Caki2 (cell line): ENCODE measurements at regions not wholly inside any gene's neighbourhood (a gene's known extent, or its start where the extent isn't known, plus 50 kb on each side); places are given as distances from the start of the nearest gene placed in this dataset.
"Not testable (repeated sequence)": the region's sequence is repeated elsewhere in the genome, so short reads cannot be mapped to it uniquely, and the experiment has no call there.

Experiments
- DNase-seq: peaks from one replicate; pipeline ENCODE4 v3.0.0-alpha.2; 2015; ENCODE audit warnings: low read depth
- in situ Hi-C: cut with HindIII; loops from 2 replicates; pipeline ENCODE4 v1.10.0; 2016; ENCODE audit warnings: low sequenced_read_pairs, low pct_unique_long_range_greater_than_20kb, mixed read lengths

- no peak for DNase-seq
- in situ Hi-C loops = no loop called here
Measured at GRCh38 chr16:19980632-19981265, 92.9 kb downstream of the GPR139 start.

DNA sequence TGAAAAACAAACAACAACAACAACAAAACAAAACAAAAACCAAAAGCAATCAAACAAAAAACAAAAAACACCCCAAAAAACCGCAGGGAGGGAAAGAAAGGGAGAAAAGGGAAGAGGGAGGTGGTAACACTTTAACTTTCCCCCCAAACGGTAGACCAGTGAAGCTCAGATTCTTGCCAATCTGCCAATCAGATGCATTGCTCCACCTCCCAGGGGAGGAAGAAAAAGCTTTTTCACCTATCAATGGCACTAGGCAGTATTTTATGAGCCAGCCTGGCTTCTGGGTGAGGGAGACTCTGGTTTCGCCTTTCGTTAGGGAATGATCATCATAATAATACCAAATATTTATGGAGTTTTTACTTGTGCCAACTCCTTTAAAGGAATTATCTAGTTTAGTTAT is 94.1 kb downstream of the GPR139 start:
- in situ Hi-C loops = no loop called here
- no peak for DNase-seq

- no peak for DNase-seq
- in situ Hi-C loops = no loop called here
Measured at GRCh38 chr16:19974607-19975006, 90.0 kb upstream of the GPRC5B start.

- DNase-seq = no peak
- in situ Hi-C loops = no loop called here
Measured at GRCh38 chr16:19972111-19972510, 87.5 kb upstream of the GPRC5B start.

- DNase-seq = no peak
- in situ Hi-C loops = no loop called here
Measured at GRCh38 chr16:19968891-19969683, 84.4 kb upstream of the GPRC5B start.

DNA sequence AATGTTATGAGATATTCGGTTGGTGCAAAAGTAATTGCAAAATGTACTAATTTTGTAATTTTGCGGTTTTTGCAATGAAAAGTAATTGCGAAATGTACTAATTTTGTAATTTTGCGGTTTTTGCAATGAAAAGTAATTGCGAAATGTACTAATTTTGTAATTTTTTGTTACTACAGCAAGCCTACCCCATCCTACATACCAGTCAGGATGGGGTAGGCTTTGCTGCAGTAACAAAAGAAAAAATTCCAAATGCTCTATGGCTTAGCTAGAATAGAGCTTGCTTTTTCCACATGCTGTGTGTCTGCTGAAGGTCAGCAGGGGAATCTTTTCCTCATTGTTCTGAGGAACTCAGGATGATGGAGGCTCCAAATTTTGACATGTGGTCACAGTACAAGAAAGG is 83.3 kb upstream of the GPRC5B start:
- DNase-seq = no peak

GRCh38 chr16:19967561-19967960 is 82.9 kb upstream of the GPRC5B start:
- in situ Hi-C loops = no loop called here

More for the DNA sequence above, 83.3 kb upstream of the GPRC5B start:
- in situ Hi-C loops = no loop called here

DNA sequence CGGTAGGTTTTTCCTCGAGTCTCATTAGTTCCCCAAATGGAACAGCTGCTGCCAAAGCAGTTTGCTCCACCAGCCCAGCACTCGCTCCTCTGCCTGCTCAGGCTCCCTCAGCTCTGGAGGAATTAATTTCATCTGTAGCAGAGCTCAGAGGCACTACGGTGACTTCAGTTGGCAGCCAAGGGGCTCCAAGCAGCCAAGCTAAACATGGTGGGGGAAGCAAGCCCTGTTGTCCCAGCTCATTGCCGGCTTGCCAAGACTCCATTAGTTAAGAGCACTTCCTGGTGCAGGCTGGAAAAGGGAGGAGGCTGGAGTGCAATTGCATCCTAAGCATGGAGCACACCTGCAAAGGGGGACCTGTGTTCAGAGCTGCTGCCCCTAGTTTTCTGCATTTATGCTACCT is 78.7 kb upstream of the GPRC5B start:
- DNase-seq = no peak
- in situ Hi-C loops = no loop called here

More at GRCh38 chr16:19967561-19967960, 82.9 kb upstream of the GPRC5B start:
- no peak for DNase-seq

GRCh38 chr16:19960183-19960582 is 75.5 kb upstream of the GPRC5B start:
- in situ Hi-C loops = no loop called here
- no peak for DNase-seq

DNA sequence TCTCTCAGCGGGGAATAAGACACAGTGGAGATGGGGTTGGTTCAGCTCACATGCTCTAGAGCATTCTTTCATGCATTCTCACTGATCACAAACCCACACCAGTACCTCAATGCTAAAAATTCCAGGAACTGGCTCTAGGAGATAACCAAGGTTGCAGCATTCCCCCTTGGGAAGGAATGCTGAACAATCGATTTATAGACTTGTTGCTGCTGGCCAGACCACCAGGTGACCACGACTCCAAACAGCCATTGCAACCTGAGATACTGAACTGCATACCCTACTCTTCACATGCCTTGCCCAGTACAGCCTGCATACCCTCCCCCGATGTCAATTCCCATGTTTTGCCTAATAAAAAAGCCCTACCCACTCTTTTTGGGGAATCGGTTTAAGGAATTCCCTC is 75.1 kb upstream of the GPRC5B start:
- in situ Hi-C loops = no loop called here
- DNase-seq = no peak

DNA sequence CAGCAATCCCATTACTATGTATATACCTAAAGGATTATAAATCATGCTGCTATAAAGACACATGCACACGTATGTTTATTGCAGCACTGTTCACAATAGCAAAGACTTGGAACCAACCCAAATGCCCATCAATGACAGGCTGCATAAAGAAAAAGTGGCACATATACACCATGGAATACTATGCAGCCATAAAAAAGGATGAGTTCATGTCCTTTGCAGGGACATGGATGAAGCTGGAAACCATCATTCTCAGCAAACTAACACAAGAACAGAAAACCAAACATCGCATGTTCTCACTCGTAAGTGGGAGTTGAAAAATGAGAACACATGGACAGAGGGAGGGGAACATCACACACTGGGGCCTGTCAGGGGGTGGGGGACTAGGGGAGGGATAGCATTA is 71.2 kb upstream of the GPRC5B start:
- in situ Hi-C loops = not testable (repeated sequence)

GRCh38 chr16:19955084-19955483 is 70.4 kb upstream of the GPRC5B start:
- DNase-seq, in situ Hi-C loops: not testable (repeated sequence)

More for the DNA sequence above, 71.2 kb upstream of the GPRC5B start:
- DNase-seq = not testable (repeated sequence)

DNA sequence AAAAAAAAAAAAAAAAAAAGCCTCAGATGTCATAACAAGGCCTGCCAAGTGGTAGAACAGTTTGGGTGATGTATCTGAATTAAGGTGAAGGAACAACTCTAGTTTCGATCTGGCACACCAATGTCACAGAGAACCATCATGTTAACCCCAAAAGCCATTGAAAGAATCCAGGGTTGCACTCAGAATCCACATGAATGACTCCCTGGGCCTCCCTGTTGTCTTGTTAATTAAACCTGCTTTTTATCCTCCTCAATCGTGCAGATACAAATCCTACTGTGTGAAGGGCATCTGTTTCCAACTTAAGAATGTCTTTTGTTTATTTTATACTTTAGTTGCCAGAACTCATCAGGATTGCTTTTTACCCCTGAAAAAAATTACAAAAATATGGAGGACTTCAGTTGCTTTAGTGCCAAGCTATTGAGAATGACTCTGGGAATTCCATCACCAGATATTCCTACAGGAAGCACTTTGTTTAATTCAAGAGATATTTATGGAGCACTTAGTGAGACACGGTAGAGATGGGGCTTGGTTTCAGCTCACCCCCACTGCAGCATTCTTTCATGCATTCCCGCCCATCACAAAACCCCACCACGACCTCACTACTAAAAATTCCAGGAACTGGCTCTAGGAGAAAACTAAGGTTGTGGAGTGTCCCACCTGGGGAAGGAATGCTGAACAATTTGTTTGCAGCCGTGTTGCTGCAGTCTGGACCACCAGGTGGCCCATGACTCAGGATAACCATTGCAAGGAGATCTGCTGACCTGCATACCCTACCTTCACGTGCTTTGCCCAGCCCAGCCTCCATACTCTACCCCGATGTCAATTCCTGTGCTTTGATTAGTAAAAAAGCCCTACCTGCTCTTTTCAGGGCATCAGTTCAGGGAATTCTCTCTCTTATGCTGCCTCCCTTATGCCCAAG is 63.8 kb upstream of the GPRC5B start:
- DNase-seq = peak; percentile 43
- in situ Hi-C loops = no loop called here

GRCh38 chr16:19945934-19946333 is 61.3 kb upstream of the GPRC5B start:
- in situ Hi-C loops = no loop called here
- no peak for DNase-seq

GRCh38 chr16:19940195-19940594 is 55.5 kb upstream of the GPRC5B start:
- DNase-seq = no peak
- in situ Hi-C loops = no loop called here

DNA sequence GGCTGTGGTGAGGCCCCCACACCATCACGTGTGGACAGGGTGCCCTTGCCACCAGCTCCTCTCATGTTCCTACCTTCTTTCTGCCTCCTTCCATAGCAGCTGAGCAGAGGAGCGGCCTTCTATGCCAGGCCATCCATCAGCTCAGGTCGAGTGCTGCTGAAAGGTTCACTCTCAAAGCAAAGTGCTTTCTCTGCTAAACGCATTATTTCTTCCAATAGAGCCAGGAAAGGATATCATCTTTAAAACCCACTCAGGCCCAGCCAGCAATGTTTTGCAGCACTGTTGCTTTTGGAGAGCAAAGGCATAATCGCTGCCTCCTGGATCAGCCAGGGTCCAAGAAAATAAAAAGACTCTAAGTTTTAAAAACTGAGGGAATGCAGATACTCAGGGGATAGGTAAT is 54.9 kb upstream of the GPRC5B start:
- no peak for DNase-seq
- in situ Hi-C loops = no loop called here

DNA sequence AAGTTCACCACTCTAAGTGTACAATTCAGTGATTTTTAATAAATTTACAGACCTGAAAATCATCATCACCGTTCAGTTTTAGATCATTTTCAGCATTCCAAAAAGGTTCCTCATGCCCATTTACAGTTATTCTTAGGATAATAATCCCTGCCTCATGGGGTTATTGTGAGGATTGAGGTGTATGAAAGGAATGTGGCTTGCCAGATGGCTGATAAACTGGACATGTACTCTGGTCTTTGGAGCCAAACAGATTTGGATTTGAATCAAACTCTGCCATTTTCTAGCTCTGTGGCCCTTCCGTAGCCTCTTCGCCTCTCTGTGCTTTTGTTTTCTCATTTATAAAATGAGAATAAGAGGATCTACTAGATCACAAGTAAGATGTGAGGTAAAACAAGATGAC is 53.9 kb upstream of the GPRC5B start:
- no peak for DNase-seq
- in situ Hi-C loops = no loop called here

GRCh38 chr16:19936441-19936840 is 51.8 kb upstream of the GPRC5B start:
- DNase-seq = no peak
- in situ Hi-C loops = no loop called here

DNA sequence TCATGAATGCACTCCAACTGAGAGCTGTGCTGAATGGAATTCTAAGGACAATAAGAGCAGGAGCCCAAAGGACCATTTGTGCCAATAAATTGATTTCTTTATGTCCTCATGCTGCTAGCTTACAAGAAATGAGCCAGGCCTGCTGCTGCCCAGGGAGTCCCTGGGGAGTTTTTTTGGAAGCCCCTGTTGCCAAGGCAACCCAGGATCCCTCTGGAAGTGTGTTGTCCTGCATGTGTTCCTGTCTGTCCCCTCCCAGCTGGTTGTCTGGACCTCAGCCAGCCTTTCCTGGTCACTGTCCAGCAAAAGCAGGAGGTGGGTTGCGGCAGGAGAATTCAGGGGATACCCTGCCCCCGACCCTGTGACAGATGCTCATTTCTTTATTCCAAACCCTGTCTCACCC is 51.0 kb upstream of the GPRC5B start:
- no peak for DNase-seq
- in situ Hi-C loops = no loop called here
